CD4-positive, alpha-beta T cell treated with Interleukin-4 for 1 hour (primary cell): ENCODE measurements at regions not wholly inside any gene's neighbourhood (a gene's known extent, or its start where the extent isn't known, plus 50 kb on each side); places are given as distances from the start of the nearest gene placed in this dataset.
"Not testable (repeated sequence)": the region's sequence is repeated elsewhere in the genome, so short reads cannot be mapped to it uniquely, and the experiment has no call there.

Source experiments
- DNase-seq, 2 donors: peaks; one replicate each; pipeline ENCODE4 v3.0.0-alpha.2; 2020 to 2022

DNA sequence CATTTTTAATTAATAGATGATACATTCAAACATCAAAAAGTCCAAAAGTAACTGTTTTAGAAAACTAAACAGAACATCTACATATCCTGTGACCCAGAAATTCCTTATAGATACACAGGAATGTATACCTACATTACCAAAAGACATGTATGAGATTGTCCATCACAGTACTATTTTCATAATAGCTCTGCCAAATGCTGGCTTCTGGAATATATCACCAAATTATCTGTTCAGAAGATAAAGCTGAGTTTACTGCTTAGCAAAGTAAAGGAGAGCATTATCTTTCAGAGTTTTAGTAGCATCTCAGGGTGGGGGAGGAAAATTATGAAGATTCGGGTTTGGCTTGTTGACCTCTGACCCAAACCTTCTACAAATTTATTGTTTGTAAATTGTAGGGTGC is 368.9 kb upstream of the SLC7A11 start:
- DNase-seq: no peak

DNA sequence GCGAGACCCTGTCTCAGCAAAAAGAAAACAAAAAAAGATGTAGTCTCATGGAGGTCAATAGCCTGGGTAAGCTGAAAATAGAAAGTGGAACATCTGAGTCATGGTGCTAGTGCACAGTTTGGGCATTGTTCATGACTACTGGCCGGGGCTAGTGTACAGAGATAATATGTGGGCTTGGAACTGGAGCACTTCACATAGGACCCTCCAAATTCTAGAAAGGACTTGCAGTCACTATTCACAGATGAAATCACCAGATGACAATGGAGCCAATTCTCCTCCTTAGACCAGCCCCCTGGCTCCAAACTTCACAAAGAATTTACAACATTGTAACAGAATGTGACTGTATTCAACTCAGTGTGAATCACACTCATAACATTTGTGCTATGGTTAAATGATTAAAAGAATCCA is 367.8 kb upstream of the SLC7A11 start:
- no peak for DNase-seq

DNA sequence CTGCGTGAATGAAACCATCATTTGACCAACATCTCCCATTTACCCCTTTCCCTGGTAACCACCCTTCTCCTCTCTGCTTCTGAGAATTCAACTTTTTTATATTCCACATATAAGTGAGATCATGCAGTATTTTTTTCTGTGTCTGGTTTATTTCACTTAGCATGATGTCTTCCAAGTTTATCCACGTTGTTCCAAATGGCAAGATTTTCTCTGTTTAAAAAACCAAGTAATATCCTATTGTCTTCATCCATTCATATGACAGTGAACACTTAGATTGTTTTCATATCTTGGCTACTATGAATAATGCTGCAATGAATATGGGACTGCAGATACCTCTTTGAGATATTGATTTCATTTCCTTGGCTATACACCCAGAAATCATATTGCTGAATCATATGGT is 362.4 kb upstream of the SLC7A11 start:
- DNase-seq: no peak

DNA sequence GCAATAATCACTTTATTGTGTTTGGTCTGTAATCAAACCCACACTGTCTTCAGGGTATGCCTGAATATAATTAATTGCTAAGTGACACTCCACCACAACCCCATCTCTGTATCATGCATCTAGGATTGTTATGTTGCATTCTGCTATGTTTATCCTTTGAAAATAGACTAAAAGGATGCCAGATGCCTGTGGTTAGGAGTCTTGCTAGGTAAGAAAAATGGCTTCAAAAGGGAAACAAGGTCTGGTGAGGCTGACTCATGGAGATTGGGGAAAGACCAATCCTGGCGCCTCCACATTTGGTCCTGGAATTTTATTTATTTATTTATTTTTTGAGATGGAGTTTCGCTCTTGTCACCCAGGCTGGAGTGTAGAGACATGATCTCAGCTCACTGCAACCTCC is 360.5 kb upstream of the SLC7A11 start:
- DNase-seq: no peak

DNA sequence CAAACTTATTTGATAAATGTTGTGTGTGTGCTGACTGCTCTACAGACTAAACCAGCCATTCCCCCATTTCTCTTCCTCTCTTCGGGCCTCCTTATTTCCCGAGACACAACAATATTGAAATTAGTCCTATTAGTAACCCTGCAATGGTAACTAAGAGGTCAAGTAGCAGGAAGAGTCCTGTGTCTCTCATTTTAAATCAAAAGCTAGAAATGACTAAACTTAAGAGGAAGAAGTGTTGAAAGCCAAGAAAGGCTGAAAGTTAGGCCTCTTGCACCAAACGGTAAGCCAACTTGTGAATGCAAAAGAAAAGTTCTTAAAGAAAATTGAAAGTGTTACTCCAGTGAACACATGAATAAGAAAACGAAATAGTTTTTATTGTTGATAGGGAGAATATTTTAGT is 357.8 kb upstream of the SLC7A11 start:
- no peak for DNase-seq

DNA sequence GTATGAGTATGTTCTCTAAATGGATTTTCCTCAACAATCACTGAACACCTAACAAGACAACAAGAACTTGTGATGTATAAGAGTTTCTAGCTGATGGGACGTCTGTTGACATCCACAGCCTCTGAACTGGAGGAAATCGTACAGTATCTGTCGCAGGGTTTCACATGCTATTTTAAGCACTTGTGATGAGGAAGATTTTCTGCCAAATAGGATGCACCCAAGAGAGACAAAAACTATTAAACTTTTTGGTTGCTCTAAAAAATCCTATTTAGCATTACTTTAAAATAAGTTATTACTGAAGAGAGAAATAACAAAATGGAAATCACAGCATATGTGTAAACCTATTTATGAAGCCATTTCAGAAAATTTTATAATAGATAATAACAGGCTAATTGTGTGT is 356.1 kb upstream of the SLC7A11 start:
- no peak for DNase-seq

DNA sequence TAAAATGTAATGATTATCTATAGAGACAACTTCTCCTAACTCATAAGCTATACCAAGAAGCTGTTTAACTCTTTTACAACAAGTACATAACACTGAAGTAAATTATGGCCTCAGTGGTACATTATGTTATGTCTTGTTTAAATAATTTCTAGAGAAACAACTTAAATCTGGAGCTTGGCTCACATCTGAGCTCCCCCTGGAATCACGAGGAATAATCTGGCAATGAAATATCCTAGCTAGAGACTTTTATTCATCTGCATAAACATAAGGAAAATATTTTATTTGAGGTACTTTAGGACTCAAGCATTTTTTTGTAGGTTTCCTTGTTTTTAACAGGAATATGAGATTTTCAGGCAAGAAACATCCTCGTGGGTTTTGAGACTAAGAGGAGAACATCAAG is 354.7 kb upstream of the SLC7A11 start:
- no peak for DNase-seq

DNA sequence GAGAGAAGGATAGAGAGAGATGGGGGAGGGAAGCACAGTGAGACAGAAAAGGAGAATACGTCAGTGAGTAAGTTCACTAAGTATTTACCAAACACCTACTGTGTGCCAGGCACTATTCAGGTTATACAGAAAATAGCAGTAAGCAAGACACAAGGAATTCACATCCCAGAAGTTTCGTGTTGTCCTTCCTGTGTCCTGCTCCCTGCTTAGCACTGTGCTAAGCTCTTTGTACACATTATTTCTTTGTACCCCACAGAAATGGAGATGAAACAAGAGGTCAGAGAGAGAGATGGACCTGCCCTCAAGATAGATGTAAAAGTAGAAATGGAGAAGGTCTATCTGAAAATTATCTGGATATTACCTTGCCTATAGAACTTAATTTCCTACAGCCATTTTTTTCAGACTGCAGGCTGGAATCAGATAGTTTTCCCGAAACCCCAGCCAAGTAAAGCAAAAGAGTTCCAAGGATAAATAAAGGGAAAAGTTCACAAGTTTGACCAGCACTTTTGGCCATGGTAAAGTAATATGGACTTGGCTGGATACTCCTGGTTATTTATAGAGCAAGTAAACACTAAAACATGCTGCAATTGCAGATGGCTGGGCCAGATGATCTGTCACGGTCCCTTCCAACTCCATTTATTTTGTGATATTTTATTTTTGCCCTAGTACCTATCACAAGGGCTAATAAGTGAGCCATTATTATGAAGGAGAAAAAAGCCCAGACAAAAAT is 353.7 kb upstream of the SLC7A11 start:
- no peak for DNase-seq

DNA sequence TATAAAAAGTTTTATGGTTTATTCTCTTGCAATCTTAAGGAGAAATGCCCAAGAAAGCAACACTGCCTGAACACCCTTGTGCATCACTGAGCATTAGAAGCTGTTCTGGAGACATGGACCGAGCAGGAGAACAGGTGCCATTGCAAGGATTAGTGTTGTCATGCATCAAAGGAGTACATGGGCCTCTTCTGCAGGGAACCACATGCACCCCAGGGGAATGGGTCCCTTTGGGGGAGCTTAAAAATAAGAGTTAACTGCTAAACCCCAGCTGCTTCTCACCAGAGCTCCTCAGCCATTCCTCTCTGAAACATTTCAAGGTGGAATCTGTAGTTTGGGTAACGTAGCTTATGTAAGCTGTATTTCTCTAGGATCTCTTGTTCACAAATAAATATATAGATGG is 353.0 kb upstream of the SLC7A11 start:
- no peak for DNase-seq

DNA sequence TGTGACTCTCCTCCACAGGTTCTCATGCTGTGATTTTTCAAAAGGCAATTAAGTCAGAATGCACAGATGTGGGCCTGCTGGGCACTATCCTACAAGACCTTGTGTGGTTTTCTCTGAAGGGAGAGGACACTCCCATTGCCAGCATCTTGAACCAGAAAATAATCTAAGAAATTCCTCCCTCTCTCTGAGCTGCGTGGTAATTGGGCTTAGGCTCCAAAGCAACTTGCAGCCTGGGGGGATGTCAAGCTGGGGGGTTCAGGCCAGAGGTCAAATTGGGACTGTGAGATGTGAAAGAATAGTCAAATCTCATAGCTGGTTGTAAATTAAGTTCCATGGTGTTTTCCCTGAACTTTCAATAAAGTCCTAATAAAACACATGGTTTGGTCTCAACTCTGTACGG is 350.6 kb upstream of the SLC7A11 start:
- DNase-seq: no peak

DNA sequence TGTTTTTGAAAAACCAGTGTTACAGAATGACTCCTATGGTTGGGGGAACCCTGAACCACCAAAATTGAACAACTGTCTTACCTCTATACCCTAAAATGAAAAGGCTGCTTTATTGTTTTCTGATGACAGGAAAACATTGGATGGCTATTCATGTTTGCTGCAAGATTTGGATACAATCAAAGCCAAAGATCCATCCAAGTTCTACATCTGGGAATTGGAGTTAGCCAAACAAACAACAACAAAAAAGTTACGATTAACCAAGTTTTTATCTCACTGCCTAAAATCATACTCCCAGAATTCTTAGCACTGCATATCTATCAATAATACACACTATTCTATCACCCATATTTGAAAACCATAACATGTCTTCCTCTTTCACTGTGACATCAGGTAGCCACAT is 349.7 kb upstream of the SLC7A11 start:
- no peak for DNase-seq

DNA sequence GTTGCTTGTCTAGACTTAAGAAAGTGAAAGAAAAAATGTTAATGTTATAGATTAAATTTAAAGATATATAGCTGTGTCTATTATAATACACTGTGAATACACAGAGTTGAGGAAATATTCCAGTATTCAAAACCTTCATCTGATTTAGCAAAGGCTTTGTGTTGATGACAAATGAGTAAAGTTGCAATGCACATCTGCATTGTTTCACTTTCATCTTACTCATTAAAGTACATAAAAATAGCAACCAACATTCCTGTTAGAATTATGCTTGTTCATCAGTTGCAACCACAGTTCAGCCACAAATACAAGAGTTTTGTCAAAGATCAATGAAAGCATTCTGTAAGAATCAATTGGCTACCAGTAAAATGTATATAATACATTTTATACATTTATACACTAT is 346.4 kb upstream of the SLC7A11 start:
- DNase-seq: no peak

DNA sequence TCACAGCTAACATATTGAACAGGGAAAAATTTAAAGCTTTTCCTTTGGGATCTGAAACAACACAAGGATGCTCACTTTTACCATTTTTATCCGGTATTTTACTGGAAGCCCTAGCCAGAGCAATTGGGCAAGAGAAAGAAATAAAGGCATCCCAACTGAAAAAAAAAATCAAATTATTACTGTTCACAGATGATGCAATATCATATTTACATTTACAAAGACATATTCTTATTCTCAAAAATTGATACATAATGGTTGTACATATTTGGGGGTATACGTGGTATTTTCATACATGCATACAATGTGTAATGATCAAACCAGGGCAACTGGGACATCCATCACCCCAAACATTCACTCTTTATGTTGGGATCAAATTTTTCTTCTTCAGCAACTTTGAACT is 337.0 kb upstream of the SLC7A11 start:
- no peak for DNase-seq

DNA sequence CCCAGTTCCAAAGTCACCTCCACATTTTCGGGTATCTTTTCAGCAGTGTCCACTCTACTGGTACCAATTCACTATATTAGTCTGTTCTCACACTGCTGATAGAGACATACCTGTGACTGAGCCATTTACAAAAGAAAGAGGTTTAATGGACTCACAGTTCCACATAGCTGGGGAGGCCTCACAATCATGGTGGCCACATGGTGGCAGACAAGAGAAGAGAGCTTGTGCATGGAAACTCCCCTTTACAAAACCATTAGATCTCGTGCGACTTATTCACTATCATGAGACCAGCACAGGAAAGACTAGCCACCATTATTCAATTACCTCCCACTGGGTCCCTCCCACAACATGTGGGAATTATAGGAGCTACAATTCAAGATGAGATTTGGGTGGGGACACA is 335.7 kb upstream of the SLC7A11 start:
- not testable (repeated sequence) for DNase-seq

DNA sequence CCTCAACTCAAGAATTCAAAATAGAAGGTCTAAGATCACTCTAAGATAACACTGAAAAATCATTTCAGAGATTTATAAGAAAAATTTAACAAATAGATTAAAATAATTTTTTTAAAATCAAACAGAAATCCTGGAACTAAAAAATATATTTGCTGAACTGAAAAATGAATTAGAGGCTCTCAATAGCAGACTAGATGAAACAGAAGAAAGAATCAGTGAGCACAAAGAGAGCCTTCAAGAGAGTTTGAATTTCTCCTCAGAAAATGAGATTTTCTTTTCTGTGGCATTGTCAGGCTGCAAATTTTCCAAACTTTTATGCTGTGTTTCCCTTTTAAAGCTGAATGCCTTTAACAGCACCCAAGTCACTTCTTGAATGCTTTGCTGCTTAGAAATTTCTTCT is 335.0 kb upstream of the SLC7A11 start:
- no peak for DNase-seq

DNA sequence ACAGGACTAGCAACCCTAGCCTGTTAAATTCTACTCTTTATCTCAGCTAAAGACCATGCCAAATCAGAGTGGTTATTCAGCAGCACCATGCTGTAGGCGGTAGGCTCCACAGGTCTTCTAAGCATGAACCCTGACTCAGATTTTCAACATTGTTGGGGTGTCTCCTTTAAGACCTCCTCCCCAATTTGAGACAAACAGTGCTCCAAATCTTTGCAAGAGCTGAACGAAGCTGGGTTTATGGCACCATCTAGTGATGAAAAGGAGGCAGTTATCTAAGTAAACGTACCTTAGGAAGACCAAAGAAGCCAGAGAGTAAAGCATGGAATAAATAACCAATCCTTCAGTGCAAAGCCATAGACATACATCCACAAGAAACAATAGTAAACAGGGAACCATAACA is 334.5 kb upstream of the SLC7A11 start:
- DNase-seq: no peak

DNA sequence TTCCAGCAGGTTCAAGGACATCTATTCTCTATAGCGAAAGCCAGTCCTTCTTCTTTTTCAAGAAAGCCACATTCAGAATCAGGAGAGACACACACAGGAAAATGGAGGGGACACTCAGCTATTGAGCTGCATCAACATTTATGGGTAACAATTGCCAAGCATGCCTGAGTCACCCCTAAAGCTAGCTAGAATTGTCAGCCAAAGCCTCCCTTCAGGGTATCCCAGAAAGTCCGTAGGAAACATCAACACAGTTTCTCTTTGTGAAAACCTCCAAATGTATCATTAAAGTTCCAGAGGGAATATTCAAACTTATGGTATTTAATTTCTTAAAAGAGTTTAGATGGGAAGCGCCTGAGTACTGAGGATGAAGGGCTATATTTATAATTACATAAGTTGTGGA is 331.1 kb upstream of the SLC7A11 start:
- no peak for DNase-seq

DNA sequence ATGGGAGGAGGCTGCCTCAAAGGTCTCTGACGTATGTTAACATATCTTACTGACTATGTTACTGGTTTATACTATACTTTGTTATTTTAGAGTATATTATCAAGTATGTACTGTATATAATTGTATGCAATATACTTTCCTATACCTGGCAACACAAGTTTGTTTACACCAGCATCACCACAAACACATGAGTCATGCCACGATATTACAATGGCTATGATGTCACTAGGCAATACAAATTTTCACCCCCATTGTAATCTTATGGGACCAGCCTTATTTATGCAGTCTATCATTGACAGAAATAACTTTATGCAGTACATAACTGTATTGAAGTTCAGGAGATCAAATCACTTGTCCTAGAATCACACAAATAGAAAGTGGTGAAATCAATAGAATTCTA is 329.9 kb upstream of the SLC7A11 start:
- DNase-seq: no peak

DNA sequence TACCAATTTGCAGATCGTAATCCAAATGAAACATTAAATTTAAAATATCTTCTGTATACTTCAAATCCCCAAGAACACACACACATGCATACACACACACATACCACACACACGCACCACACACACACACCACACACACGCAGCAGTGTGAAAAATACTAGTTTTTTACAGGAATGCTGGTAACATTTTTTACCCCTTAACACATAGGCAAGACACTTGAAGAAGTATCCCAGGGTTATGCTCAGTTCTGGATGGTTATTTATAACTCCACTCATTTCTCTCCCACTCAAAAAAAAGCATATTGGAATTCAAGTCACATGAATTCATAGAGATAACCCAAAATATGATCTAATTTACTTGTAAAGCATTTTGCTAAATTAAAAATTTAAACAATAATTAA is 325.5 kb upstream of the SLC7A11 start:
- no peak for DNase-seq

DNA sequence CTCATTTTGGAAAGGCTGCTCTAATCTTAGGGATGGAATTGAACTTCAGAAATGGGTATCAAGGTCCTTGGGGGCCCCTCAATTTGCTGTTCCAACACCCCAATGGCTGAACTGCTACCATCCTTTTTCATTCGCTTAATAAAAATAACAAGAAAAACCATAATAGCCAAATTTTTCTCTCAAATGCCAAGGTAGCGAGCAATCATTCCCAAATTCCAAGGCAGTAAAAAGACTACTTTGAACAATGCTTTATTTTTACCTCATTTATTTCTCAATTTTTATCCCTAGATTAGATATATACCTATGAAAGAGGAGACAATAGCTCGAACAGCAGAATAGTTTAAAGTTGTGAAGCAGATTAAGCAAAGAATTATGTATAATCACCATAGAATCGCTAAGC is 323.4 kb upstream of the SLC7A11 start:
- DNase-seq: no peak

DNA sequence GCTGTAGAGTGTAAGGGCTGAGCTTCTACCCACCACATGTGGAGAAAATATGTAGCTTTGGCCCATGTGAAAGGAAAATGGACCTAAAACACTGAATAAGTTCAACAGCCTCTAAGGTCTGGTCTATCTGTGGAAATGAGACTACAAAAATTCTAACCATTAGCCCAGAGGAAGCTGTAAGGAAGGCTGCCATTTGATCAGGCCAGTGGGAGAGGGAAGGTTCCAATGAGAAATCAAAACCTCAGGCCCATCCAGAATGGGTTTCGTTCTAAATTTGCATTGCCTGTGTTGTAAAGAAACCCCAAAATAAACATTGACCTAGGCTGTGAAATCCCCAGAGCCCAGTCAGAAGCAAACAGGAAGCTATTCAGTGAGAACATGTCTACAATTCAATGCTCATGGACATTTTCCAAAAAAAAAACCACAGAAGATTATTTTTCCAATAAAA is 320.4 kb upstream of the SLC7A11 start:
- no peak for DNase-seq

DNA sequence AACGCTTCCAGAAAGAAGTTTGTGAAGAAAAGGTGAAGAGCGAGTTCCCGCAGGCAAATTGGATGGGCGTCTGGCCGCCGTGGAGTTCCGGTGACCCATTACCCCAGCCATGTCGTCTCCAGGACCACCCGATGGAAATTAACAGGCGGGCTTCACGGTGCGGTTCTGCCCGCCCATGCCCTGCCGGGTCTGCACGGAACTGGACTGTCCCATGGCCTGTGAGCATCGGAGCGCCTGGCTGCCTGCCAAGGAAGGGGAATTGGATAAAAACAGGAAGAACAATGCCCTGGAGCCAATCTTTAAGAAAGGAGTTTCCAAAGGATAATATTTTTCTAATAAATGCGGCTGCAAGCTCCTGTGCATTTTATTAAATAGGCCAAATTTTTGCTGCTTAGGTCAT is 319.8 kb upstream of the SLC7A11 start:
- no peak for DNase-seq

DNA sequence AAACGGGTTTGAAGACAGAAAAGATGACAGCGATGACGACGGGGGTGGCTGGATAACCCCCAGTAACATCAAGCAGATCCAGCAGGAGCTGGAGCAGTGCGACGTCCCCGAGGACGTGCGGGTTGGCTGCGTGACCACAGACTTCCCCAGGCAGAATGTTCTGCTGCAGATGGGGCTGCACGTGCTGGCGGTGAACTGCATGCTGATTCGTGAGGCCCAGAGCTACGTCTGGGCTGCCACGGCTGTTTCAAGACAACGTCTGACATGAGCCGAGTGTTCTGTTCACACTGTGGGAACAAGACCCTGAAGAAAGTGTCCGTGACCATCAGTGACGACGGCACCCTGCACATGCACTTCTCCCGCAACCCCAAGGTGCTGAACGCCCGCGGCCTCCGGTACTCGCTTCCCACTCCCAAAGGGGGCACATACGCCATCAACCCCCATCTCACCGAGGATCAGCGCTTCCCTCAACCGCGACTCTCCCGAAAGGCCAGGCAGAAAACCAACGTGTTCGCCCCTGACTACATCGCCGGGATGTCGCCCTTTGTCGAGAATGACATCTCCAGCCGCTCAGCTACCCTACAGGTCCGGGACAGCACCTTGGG is 319.2 kb upstream of the SLC7A11 start:
- no peak for DNase-seq

DNA sequence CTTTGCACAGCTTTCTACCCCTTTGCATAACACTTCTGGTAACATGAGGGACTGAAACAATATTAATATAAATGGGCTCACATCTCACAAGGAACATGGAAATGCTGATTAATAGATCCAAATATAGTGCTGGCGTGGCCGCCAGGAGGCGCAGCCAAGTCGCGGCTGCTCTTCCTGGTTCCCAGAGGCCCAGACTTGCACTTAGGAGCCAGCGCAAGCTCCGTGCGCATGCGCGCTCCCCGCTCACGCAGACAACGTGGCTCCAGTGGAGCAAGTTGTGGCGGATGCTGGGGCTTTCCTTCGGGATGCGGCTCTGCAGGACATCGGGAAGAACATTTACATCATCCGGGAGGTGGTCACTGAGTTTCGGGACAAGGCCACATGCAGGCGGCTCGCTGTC is 318.3 kb upstream of the SLC7A11 start:
- no peak for DNase-seq

DNA sequence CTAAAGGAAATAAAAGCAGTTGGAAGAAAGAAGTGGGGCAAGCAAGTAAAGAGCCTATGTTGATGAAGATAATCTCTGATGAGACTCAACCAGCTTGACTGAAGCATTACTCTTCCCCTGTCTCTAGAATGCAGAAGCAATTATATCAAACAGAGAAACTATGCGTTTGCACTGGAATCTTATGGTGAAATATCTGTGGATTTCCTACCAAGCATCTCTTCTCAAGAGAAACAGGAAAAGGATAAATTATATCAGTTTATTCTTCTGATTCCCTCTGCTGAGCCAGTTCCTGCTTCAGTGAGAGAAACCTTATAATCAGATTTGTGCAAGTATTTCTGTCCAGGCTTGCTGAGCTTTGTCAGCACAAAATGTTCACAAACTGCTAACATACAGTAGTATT is 316.7 kb upstream of the SLC7A11 start:
- no peak for DNase-seq
